ENCODE measurements at regions not wholly inside any gene's neighbourhood (a gene's known extent, or its start where the extent isn't known, plus 50 kb on each side); places are given as distances from the start of the nearest gene placed in this dataset.

GRCh38 chr2:8355102-8355859, 326.6 kb upstream of the ID2 start:
- Mint-ChIP-seq H3K9me3 (ENCODE audit: unreplicated experiment) (peaks cover 3% of the 10 kb centered on the region), H3K4me1 (ENCODE audit: low read depth, unreplicated experiment) (peaks cover 26% of the 10 kb centered on the region), H3K27ac (ENCODE audit: unreplicated experiment) (peak overlapping the region; percentile 75), H3K36me3 (ENCODE audit: unreplicated experiment) (no peaks in the 10 kb centered on the region), H3K27me3 (ENCODE audit: unreplicated experiment) (peaks cover 2% of the 10 kb centered on the region), H3K4me3 (ENCODE audit: unreplicated experiment) (peak overlapping the region; percentile 22)
- TF ChIP-seq, protein P1, sequence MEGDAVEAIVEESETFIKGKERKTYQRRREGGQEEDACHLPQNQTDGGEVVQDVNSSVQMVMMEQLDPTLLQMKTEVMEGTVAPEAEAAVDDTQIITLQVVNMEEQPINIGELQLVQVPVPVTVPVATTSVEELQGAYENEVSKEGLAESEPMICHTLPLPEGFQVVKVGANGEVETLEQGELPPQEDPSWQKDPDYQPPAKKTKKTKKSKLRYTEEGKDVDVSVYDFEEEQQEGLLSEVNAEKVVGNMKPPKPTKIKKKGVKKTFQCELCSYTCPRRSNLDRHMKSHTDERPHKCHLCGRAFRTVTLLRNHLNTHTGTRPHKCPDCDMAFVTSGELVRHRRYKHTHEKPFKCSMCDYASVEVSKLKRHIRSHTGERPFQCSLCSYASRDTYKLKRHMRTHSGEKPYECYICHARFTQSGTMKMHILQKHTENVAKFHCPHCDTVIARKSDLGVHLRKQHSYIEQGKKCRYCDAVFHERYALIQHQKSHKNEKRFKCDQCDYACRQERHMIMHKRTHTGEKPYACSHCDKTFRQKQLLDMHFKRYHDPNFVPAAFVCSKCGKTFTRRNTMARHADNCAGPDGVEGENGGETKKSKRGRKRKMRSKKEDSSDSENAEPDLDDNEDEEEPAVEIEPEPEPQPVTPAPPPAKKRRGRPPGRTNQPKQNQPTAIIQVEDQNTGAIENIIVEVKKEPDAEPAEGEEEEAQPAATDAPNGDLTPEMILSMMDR (IDR thresholded peaks at IDR 0.05; ENCODE audit: partially characterized antibody, unreplicated experiment): no peak
- DNase-seq: peak; percentile 29

- no peaks in the 10 kb centered on the region for H3K36me3 Mint-ChIP-seq (ENCODE audit: unreplicated experiment)
- DNase-seq: no peak
- H3K9me3 Mint-ChIP-seq (ENCODE audit: unreplicated experiment): peaks cover 3% of the 10 kb centered on the region
- H3K4me1 Mint-ChIP-seq (ENCODE audit: low read depth, unreplicated experiment): peaks cover 23% of the 10 kb centered on the region
- TF ChIP-seq, protein P1 (IDR thresholded peaks at IDR 0.05; ENCODE audit: partially characterized antibody, unreplicated experiment): no peak
- H3K4me3 Mint-ChIP-seq (ENCODE audit: unreplicated experiment): no peak overlapping the region
- peaks cover 2% of the 10 kb centered on the region for H3K27me3 Mint-ChIP-seq (ENCODE audit: unreplicated experiment)
- H3K27ac Mint-ChIP-seq (ENCODE audit: unreplicated experiment): no peak overlapping the region
These were observed 323.9 kb upstream of the ID2 start for GRCh38 chr2:8357738-8358518.

DNA sequence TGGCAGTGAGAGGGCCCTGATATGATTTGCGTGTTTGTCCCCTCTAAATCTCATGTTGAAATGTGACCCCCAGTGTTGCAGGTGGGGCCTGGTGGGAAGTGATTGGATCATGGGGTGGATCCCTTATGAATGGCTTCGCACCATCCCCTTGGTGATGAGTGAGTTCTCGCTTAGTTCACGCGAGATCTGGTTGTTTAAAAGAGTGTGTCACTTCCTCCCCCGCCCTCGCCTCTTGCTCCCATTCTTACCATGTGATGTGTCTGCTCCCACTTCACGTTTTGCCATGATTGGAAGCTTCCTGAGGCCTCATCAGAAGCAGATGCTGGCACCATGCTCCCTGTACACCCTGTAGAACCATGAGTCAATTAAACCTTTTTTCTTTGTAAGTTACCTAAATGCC, 319.9 kb upstream of the ID2 start:
- no peaks in the 10 kb centered on the region for H3K36me3 Mint-ChIP-seq (ENCODE audit: unreplicated experiment)
- H3K27ac Mint-ChIP-seq (ENCODE audit: unreplicated experiment): no peak overlapping the region
- peaks cover 4% of the 10 kb centered on the region for H3K27me3 Mint-ChIP-seq (ENCODE audit: unreplicated experiment)

DNA sequence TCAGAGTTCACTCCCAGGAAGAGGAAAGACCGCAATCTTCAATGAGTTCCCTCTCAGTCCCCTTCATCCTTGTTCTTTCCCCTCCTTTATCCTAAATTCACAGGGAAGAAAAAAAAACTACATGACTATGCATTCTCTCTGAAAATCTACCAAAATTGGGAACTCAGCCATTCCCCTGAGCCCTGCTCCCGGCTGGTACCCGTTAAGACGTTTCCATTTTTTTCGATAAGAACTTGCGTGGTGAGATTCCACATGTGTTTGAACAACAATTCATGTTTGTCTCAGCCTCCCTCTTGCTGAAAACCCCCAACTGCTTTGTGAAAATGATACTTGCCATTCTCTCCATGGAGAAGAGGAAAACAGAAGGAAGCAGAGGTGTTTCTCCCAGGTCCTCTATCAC, 318.7 kb upstream of the ID2 start:
- H3K36me3 Mint-ChIP-seq (ENCODE audit: unreplicated experiment): no peaks in the 10 kb centered on the region
- no peak overlapping the region for H3K27ac Mint-ChIP-seq (ENCODE audit: unreplicated experiment)
- peaks cover 4% of the 10 kb centered on the region for H3K27me3 Mint-ChIP-seq (ENCODE audit: unreplicated experiment)
- DNase-seq: no peak
- no peak overlapping the region for H3K4me3 Mint-ChIP-seq (ENCODE audit: unreplicated experiment)
- no peaks in the 10 kb centered on the region for H3K9me3 Mint-ChIP-seq (ENCODE audit: unreplicated experiment)
- TF ChIP-seq, protein P1 (IDR thresholded peaks at IDR 0.05; ENCODE audit: partially characterized antibody, unreplicated experiment): no peak
- H3K4me1 Mint-ChIP-seq (ENCODE audit: low read depth, unreplicated experiment): peaks cover 1% of the 10 kb centered on the region

More for the DNA sequence above, 319.9 kb upstream of the ID2 start:
- Mint-ChIP-seq H3K4me1 (ENCODE audit: low read depth, unreplicated experiment) (peaks cover 4% of the 10 kb centered on the region), H3K4me3 (ENCODE audit: unreplicated experiment) (no peak overlapping the region), H3K9me3 (ENCODE audit: unreplicated experiment) (no peaks in the 10 kb centered on the region)
- no peak for DNase-seq
- TF ChIP-seq, protein P1 (IDR thresholded peaks at IDR 0.05; ENCODE audit: partially characterized antibody, unreplicated experiment): no peak

GRCh38 chr2:8364668-8365067, 317.2 kb upstream of the ID2 start:
- Mint-ChIP-seq H3K27ac (ENCODE audit: unreplicated experiment) (no peak overlapping the region), H3K4me3 (ENCODE audit: unreplicated experiment) (no peak overlapping the region), H3K27me3 (ENCODE audit: unreplicated experiment) (peaks cover 4% of the 10 kb centered on the region), H3K36me3 (ENCODE audit: unreplicated experiment) (no peaks in the 10 kb centered on the region), H3K4me1 (ENCODE audit: low read depth, unreplicated experiment) (no peaks in the 10 kb centered on the region), H3K9me3 (ENCODE audit: unreplicated experiment) (peaks cover 2% of the 10 kb centered on the region)
- DNase-seq: no peak
- TF ChIP-seq, protein P1 (IDR thresholded peaks at IDR 0.05; ENCODE audit: partially characterized antibody, unreplicated experiment): no peak
